Activated naive CD4-positive, alpha-beta T cell treated with anti-CD3 and anti-CD28 coated beads, Interleukin-2, amount 50 U/mL, for 72 hours (primary cell): ENCODE measurements at regions not wholly inside any gene's neighbourhood (a gene's known extent, or its start where the extent isn't known, plus 50 kb on each side); places are given as distances from the start of the nearest gene placed in this dataset.
"Not testable (repeated sequence)": the region's sequence is repeated elsewhere in the genome, so short reads cannot be mapped to it uniquely, and the experiment has no call there.

Source experiments
- ATAC-seq, 2 donors: fragments of 150-1000 bp; cut with Tn5 transposase; 2 replicates each; pipeline ENCODE4 v1.10.0; 2021; ENCODE audit warnings: mild to moderate bottlenecking in 2 of 2, moderate library complexity in 2 of 2
- DNase-seq, 2 donors: peaks; one replicate each; pipeline ENCODE4 v3.0.0; 2021 to 2022; ENCODE audit warnings: low spot score in 2 of 2
- H3K27ac Mint-ChIP-seq, 2 donors: one replicate each; pipeline ENCODE4 v1.8.0; 2022; ENCODE audit warnings: mild to moderate bottlenecking in 2 of 2, mixed read lengths in 2 of 2
- H3K36me3 Mint-ChIP-seq, 2 donors: one replicate each; pipeline ENCODE4 v1.8.0; 2022; ENCODE audit warnings: mixed read lengths in 2 of 2
- H3K9me3 Mint-ChIP-seq, 2 donors: one replicate each; pipeline ENCODE4 v1.8.0; 2022; ENCODE audit warnings: mixed read lengths in 2 of 2

DNA sequence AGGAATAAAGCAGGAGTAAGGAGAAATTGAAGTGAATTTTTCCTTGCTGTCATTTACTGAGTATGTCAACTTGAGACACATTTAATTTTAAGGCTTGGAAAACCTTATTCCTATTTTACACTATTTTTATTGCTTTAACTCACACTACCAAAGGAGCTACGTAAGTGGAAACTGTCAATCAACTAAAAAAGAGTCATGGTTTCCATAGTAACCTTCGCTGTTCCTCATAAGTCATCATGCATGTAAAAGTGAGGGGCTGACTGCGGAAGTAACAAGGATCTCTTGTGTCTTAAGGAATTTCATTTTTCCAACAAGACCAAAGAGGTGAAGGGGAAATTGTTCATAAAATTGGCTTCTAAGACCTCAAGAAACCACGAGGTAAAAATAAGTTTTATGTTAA, 516.2 kb upstream of the CA10 start:
- Mint-ChIP-seq H3K36me3 (peaks cover 13 to 27% of the 10 kb centered on the region in 2 donors), H3K27ac (no peak overlapping the region), H3K9me3 (peaks cover 15 to 17% of the 10 kb centered on the region in 2 donors)
- DNase-seq = no peak
- no peak for ATAC-seq

DNA sequence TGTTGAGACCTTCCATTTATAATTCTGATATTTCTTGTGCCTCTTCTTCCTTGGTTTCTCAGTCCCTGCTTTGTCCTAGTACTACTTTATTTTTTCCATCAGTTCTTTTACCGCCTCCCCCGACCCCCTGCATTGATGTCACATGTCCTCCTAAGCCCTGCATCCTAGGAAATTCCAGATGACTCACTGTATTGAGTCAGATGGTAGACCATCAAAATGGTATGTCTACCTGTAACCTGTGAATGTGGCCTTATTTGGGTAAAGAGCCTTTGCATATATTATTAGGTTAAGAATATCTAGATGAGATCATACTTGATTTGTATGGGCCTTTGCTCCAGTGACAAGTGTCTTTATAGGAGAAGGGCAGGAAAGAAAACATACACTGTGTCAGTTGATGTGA, 515.3 kb upstream of the CA10 start:
- Mint-ChIP-seq H3K36me3 (peaks cover 4 to 19% of the 10 kb centered on the region in 2 donors), H3K9me3 (peaks cover 8 to 16% of the 10 kb centered on the region in 2 donors), H3K27ac (no peak overlapping the region)
- ATAC-seq = no peak
- DNase-seq = no peak

DNA sequence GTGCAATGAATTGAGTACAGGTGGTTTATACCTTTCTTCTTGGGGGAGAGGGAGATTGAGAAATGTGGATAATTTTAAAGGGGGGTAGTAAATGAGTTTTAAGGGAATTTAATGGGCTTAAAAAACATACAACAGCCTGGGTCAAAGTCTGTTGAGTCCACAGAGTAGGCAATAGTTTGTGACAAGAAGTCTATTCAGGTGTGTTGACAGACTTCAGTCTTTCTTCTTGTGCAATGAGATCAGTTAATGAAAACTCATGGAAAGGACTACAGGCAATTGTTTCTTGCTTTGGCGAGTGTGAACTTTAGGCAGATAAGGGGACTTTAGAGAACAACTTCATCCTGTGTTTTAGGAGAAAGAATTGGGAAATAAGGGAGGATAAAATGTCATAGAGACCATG, 507.8 kb upstream of the CA10 start:
- Mint-ChIP-seq H3K36me3 (peaks cover 0 to 6% of the 10 kb centered on the region in 2 donors), H3K9me3 (peaks cover 8 to 23% of the 10 kb centered on the region in 2 donors), H3K27ac (no peak overlapping the region)
- DNase-seq (no peak), ATAC-seq (no peak)

DNA sequence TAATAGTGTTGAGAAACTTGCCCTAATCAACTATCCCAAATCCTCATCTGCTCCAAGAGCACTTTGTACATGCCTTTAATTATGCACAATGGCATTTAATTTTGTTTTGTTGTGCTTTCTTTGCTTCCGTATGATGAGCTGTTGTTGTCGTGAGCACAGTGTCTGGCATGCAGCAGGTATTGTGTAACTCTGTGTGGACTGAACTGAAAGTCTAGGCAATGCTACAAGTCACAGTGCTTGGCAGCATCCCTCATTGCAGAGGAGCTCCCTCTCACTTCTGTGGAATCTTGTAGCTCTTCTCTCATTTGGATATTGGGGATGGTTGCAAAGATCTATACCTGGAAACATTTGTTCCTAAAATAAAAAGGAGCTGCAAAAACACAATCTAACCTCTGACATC, 502.2 kb upstream of the CA10 start:
- no peak overlapping the region for H3K27ac Mint-ChIP-seq
- H3K36me3 Mint-ChIP-seq = peaks cover 0 to 6% of the 10 kb centered on the region in 2 donors
- DNase-seq = no peak
- peaks cover 5 to 8% of the 10 kb centered on the region in 2 donors for H3K9me3 Mint-ChIP-seq
- ATAC-seq = no peak

DNA sequence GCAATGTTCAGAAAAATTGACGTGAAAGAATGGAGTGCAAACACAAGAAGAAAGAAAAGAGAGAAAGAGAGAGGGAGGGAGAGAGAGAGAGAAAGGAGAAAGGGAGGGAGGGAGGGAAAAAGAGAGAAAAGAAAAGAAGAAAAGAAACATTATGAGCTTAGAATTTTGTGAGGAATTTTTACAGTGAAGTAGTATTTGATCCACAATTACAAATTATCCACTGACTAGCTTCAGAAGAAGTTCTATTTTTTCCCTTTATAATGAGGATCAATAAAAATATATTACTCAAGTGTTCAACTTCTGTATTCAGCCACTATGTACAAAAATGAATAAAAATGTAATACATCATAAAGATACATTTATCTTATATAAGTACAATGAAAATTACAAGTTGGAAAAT, 494.5 kb upstream of the CA10 start:
- Mint-ChIP-seq H3K36me3 (peaks cover 0 to 5% of the 10 kb centered on the region in 2 donors), H3K27ac (no peak overlapping the region), H3K9me3 (peaks cover 17 to 32% of the 10 kb centered on the region in 2 donors)
- no peak for DNase-seq
- no peak for ATAC-seq

DNA sequence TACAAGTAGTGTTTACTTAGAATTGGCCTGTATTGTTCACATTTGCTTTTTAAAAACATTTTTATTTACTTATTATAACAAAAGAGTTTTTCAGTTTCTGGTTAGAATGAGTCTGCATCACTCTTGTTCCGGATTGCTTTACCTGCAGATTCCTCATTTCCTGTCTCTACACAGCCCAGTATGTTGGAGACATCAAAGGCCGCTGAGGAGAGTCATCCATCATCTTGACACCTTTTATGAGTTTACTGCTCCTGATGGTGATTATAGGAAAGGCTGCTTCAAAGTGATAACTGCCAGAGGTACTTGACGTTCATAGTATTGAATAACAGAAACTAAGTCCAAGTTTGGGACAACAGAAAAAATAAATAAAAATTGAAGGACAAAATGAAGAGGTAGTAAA, 490.5 kb upstream of the CA10 start:
- DNase-seq (no peak), ATAC-seq (no peak)
- Mint-ChIP-seq H3K9me3 (peaks cover 12 to 27% of the 10 kb centered on the region in 2 donors), H3K27ac (no peak overlapping the region), H3K36me3 (no peaks in the 10 kb centered on the region)

DNA sequence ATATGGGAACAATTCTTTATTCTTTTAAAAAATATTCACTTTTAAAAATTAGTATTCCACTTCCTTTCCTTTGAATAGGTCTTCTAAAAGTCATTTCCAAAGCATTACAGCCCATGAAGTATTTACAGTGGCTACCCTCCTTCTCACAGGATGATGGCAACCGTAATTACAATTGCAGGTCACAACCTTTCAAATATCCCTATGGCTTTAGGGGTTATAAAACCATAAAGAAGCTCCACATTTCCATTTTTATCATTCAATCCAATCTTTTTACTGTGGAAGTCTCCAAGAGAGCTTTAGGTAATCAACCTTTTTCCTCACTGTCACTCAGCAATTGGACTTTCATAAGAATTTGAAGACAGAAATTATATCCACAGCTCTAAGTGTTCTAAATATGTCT, 488.9 kb upstream of the CA10 start:
- Mint-ChIP-seq H3K9me3 (peaks cover 13 to 21% of the 10 kb centered on the region in 2 donors), H3K27ac (no peak overlapping the region), H3K36me3 (no peaks in the 10 kb centered on the region)
- ATAC-seq = no peak
- DNase-seq = no peak

DNA sequence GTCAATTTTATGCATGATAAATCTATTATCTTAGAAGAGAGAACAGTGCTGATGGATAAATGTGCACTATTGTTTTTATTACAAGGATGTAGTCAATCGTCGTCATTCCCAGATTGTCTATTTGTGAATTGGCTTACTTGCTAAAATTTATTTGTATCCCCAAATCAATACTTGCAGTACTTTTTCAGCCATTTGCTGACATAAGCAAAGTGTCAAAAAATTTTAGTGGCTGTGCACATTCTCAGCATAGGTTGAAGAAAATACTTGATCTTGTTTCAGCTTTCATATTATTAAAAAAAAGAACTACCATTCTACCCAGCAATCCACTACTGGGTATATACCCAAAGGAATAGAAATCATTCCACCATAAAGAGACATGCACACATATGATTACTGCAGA, 477.9 kb upstream of the CA10 start:
- peaks cover 5 to 6% of the 10 kb centered on the region in 2 donors for H3K36me3 Mint-ChIP-seq
- peaks cover 6 to 7% of the 10 kb centered on the region in 2 donors for H3K9me3 Mint-ChIP-seq
- DNase-seq (no peak), ATAC-seq (no peak)
- no peak overlapping the region for H3K27ac Mint-ChIP-seq

DNA sequence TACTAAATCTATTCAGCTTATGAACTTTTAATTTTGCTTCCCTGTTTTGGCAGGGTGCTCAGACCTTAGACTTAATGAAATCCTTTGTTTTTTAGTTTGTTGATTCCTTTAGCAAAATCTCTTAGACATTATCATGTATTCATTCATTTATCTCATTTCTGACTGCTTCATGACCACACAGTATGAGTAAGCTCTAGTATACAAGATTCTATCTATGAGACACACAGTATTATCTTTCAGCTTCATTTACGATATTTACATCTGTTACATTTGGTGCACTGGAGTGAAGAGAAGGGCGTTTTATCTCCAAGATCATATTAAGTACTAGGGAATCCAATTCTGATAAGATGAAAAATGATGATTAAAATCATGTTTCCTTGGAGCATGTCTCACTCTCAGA, 448.1 kb upstream of the CA10 start:
- Mint-ChIP-seq H3K36me3 (no peaks in the 10 kb centered on the region), H3K9me3 (peaks cover 5 to 15% of the 10 kb centered on the region in 2 donors), H3K27ac (no peak overlapping the region)
- DNase-seq (no peak), ATAC-seq (no peak)

DNA sequence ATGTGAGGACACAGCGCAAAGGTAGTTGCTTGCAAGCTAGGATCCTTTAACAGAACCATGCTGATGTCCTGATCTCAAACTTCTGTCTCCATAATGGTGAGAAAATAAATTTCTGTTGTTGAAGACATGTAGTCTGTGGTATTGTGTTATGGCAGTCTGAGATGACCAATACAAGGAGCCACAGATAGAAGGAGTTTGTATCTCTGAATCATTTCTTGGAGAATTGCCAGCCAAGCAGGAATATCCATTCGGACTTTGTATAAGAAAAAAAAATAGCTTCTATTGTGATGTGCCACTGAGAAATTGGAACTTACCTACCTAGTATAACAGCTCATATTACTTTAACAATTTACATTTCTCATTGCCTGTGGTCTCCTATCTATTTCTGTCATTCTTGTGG, 447.6 kb upstream of the CA10 start:
- H3K9me3 Mint-ChIP-seq = peaks cover 5 to 15% of the 10 kb centered on the region in 2 donors
- H3K36me3 Mint-ChIP-seq = no peaks in the 10 kb centered on the region
- H3K27ac Mint-ChIP-seq = no peak overlapping the region
- DNase-seq = no peak
- ATAC-seq = no peak

DNA sequence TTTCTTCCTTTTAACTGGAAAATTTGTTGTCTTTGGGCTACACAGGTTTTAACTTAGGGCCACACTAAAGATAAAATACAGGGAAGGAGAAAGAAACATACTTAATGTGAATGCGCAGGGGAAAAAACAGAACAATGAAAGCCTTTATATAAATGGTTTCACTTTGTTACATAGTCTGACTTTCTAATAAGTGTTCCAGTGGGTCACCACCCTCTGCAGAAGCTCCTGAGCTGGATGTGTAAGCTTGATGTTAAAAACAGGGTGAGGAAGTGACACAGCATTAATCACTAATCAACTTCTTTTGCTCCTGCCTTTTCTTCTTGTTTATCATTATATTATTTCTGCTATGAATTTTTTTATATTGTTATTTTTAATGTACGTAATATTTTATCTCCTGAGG, 445.6 kb upstream of the CA10 start:
- ATAC-seq (no peak), DNase-seq (no peak)
- no peak overlapping the region for H3K27ac Mint-ChIP-seq
- no peaks in the 10 kb centered on the region for H3K36me3 Mint-ChIP-seq
- peaks cover 5 to 17% of the 10 kb centered on the region in 2 donors for H3K9me3 Mint-ChIP-seq

DNA sequence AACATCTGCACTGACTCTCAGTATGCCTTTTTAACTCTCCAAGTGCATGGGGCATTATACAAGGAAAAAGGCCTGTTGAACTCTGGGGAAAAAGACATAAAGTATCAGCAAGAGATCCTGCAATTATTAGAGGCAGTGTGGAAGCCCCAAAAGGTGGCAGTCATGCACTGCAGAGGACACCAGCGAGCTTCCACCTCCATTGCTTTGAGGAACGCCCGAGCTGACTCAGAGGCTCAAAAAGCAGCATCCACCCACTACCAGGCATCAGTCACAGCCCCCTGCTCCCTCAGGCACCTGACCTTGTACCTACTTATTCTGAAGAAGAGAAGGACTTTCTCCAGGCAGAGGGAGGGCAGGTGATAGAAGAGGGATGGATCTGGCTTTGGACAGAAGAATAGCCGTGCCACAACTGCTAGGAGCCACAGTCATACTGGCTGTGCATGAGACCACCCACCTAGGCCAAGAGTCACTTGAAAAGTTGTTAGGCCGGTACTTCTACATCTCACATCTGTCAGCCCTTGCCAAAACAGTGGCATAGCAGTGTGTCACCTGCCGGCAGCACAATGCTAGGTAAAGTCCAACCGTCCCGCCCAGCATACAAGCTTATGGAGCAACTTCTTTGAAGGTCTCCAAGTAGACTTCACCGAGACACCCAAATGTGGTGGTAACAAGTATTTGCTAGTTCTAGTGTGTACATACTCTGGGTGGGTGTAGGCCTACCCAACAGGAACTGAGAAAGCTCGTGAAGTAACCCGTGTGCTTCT, 439.1 kb upstream of the CA10 start:
- H3K9me3 Mint-ChIP-seq = peaks cover 14 to 20% of the 10 kb centered on the region in 2 donors
- not testable (repeated sequence) for H3K36me3 Mint-ChIP-seq, DNase-seq, ATAC-seq, H3K27ac Mint-ChIP-seq

DNA sequence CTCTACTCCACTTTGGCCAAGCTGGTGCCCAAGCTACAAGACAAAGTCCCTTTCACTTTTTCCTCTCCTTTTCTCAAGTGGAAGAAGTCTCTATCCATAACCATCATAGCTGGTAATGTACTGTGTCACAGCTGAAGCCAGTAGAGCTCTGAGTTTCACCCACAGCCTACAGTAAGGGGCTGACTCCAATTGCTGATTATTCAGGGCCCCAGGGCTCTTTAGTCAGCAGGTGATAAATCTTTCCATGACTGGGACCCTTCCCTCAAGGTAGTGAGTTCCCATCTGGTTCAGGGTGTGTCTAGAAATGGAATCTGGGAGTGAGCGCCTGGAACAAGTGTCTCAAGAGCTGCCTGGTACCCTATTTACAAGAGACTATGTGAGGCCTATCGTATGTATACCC, 436.0 kb upstream of the CA10 start:
- ATAC-seq = no peak
- H3K36me3 Mint-ChIP-seq = peaks cover 0 to 6% of the 10 kb centered on the region in 2 donors
- peaks cover 20 to 25% of the 10 kb centered on the region in 2 donors for H3K9me3 Mint-ChIP-seq
- DNase-seq = no peak
- no peak overlapping the region for H3K27ac Mint-ChIP-seq

DNA sequence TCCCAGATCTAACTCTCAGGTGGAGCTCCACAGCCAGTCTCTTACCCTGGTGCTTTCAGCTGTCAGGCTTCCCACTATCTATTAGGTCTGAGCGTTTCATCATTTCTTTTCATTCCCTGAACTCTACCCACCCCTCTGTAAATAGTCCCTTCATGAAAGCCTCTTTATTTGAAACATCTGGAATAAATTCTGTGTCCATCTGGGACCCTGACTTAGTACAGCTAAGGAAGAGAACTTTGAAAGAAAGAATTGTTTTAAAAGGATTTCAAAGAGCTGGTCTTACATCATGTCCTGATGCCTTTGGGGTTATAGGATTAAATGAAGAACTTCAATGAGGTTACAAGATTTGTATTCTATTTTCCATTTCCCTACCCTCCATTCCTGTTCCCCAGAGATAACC, 388.5 kb upstream of the CA10 start:
- no peak overlapping the region for H3K27ac Mint-ChIP-seq
- peaks cover 0 to 1% of the 10 kb centered on the region in 2 donors for H3K36me3 Mint-ChIP-seq
- DNase-seq (no peak), ATAC-seq (no peak)
- H3K9me3 Mint-ChIP-seq = peaks cover 9 to 16% of the 10 kb centered on the region in 2 donors

DNA sequence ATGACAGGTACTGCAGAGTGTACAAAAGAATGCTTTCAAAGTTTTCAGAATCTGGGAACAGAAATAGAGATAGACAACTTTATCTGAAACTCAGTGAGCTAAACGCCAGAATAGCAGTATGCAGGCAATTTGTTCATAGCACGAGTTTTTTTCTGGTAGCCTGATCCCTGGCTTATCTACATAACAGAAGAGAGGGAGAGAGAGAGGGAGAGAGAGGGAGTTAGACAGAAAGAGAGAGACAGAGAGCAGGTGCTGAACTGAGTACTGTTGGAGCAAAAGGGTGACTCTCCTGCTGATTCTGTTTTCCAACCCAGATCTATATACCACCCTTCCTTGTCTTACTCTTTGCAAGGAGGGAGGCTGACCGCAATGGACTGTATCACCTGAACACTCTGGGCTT, 388.0 kb upstream of the CA10 start:
- DNase-seq (no peak), ATAC-seq (no peak)
- Mint-ChIP-seq H3K27ac (no peak overlapping the region), H3K36me3 (no peaks in the 10 kb centered on the region), H3K9me3 (peaks cover 9 to 14% of the 10 kb centered on the region in 2 donors)

DNA sequence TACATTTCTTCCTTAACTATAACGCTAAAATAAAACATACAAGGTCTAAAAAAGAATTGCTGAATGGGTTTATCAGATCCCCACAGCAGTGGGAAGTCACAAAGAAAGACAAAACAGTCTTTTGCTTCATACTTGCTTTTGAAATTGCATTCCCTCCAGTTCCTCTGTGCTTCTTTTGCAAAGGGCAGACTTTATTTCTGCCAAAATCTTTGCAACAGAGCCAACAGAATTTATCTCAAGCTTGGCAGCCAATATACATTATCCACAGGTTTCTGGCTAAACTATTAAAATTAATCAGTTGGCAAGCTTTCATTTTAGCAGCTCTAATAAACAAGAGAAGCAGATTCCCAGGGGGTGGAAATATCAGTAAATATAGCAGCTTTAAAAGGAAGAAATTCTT, 378.9 kb upstream of the CA10 start:
- DNase-seq (no peak), ATAC-seq (no peak)
- Mint-ChIP-seq H3K9me3 (no peaks in the 10 kb centered on the region), H3K36me3 (no peaks in the 10 kb centered on the region), H3K27ac (no peak overlapping the region)

DNA sequence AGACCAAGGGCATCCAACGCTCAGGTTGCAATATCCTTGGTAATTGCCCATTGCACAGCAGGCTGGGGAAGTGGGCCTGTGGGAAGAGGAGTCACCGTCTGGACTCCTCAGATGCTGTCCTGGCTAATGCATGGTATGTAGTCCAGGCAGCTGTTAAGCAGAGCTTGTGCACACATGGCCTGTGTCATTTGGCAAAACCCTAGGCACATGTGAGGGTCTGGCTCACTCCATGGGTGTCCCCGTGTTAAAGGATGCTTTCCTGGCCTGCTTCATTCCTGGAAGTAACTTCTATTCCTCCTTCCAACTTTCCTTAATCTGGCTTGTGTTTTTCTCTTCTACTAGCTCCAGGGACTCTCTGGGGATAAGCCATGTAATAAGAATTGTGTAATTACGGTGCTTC, 378.0 kb upstream of the CA10 start:
- ATAC-seq (no peak), DNase-seq (no peak)
- H3K9me3 Mint-ChIP-seq = no peaks in the 10 kb centered on the region
- no peak overlapping the region for H3K27ac Mint-ChIP-seq
- no peaks in the 10 kb centered on the region for H3K36me3 Mint-ChIP-seq

DNA sequence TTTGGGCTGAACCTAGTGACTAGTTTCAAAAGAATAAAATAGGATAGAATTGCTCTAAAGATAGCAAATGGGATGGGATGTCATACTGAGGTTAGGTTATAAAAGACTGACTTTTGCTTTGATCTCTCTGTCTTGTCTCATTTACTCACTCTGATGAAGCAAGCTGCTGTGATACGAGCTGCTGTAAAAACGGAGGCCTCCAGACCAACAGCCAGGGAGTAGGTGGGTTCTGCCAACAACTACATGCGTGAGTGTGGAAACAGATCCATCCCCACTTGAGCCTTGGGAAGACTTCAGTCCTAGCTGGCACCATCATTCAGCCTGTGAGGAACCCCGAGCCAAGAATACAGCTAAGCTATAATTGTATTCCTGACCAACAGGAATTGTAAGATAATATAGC, 373.9 kb upstream of the CA10 start:
- no peaks in the 10 kb centered on the region for H3K9me3 Mint-ChIP-seq
- ATAC-seq (no peak), DNase-seq (no peak)
- no peak overlapping the region for H3K27ac Mint-ChIP-seq
- H3K36me3 Mint-ChIP-seq = no peaks in the 10 kb centered on the region
